ENCODE measurements at regions not wholly inside any gene's neighbourhood (a gene's known extent, or its start where the extent isn't known, plus 50 kb on each side); places are given as distances from the start of the nearest gene placed in this dataset.

GRCh38 chr3:30984855-30985749 lies 90.6 kb upstream of the GADL1 start:
- WGBS (ENCODE audit: extremely low coverage, insufficient read length, low lambda C conversion rate) = no CpG with 5 or more reads among the region's 4 CpGs

More at GRCh38 chr3:30984855-30985749, 90.6 kb upstream of the GADL1 start:
- Histone ChIP-seq H3K9ac (ENCODE audit: extremely low read depth, insufficient read length, low read length) (no peak overlapping the region), H3K4me1 (ENCODE audit: insufficient read depth, low read length) (no peaks in the 10 kb centered on the region), H2BK15ac (ENCODE audit: low read depth, low read length) (no peak overlapping the region), H4K8ac (replicated peaks; ENCODE audit: insufficient read length, low read depth, low read length) (no peak overlapping the region), H3T11ph (ENCODE audit: low read length) (no peak overlapping the region), H2BK120ac (ENCODE audit: low read depth, low read length, poor library complexity, severe bottlenecking) (no peak overlapping the region), H2BK5ac (ENCODE audit: insufficient read length, low read length) (no peak overlapping the region), H2BK12ac (ENCODE audit: insufficient read length, low read depth, low read length) (no peak overlapping the region), H4K91ac (ENCODE audit: insufficient read length, low read depth, low read length) (no peak overlapping the region), H3K27ac (ENCODE audit: insufficient read length, low read depth, low read length) (no peak overlapping the region), H3K23me2 (ENCODE audit: insufficient read length, low read depth, low read length, poor library complexity, severe bottlenecking) (no peaks in the 10 kb centered on the region), H3K56ac (ENCODE audit: insufficient read length, low read depth, low read length) (no peak overlapping the region), H3K23ac (ENCODE audit: insufficient read length, low read depth, low read length) (no peak overlapping the region), H4K5ac (ENCODE audit: insufficient read length, low read depth, low read length) (no peak overlapping the region), H3K27me3 (ENCODE audit: insufficient read depth, low read length) (no peaks in the 10 kb centered on the region), H3K4ac (ENCODE audit: low read depth, low read length) (no peak overlapping the region), H3K79me2 (ENCODE audit: insufficient read depth, low read length) (no peaks in the 10 kb centered on the region), H3K4me2 (ENCODE audit: insufficient read depth, insufficient read length, low read length) (no peak overlapping the region), H3K14ac (ENCODE audit: insufficient read depth, low read length) (no peak overlapping the region), H4K20me1 (ENCODE audit: control insufficient read depth, insufficient read depth, insufficient read length) (no peaks in the 10 kb centered on the region), H2BK20ac (ENCODE audit: low read depth, low read length, poor library complexity, severe bottlenecking) (no peak overlapping the region), H3K18ac (ENCODE audit: insufficient read length, low read depth, low read length) (no peak overlapping the region), H3K9me3 (ENCODE audit: control insufficient read depth, low read depth, low read length) (no peaks in the 10 kb centered on the region), H2AK5ac (ENCODE audit: insufficient read length, low read length) (no peak overlapping the region), H3K79me1 (ENCODE audit: insufficient read depth, low read depth, low read length, poor library complexity, severe bottlenecking) (no peaks in the 10 kb centered on the region), H2AFZ (ENCODE audit: low read length) (no peak overlapping the region)
- no peak for TF ChIP-seq CTCF (conservative IDR thresholded peaks at IDR 0.05)
- Mint-ChIP-seq H3K4me1 (peaks cover 8 to 11% of the 10 kb centered on the region in 2 experiments), H3K36me3 (ENCODE audit: insufficient read depth in 1 of 3, low read depth in 3 of 3) (no peaks in the 10 kb centered on the region), H3K27ac (no peak overlapping the region), H3K9me3 (no peaks in the 10 kb centered on the region), H3K27me3 (ENCODE audit: low read depth) (peaks cover 5% of the 10 kb centered on the region), H3K4me3 (no peak overlapping the region)
- DNase-seq = no peak
